H7 (cell line): ENCODE measurements at regions not wholly inside any gene's neighbourhood (a gene's known extent, or its start where the extent isn't known, plus 50 kb on each side); places are given as distances from the start of the nearest gene placed in this dataset.
A peak's percentile ranks its signal among the peaks of the same experiment; 100 is the strongest.
"Not testable (repeated sequence)": the region's sequence is repeated elsewhere in the genome, so short reads cannot be mapped to it uniquely, and the experiment has no call there.

Source experiments
- DNase-seq: peaks from one replicate; pipeline ENCODE4 v3.0.0; 2012
- H3K27me3 ChIP-seq: 2 replicates; pipeline ENCODE4 v1.6.0; 2011; ENCODE audit warnings: mild to moderate bottlenecking, low read length; ENCODE audit not compliant: control insufficient read depth, insufficient read depth
- H3K36me3 ChIP-seq: replicated peaks from 2 replicates; pipeline ENCODE4 v1.5.1; 2011; ENCODE audit warnings: low read length; ENCODE audit not compliant: control insufficient read depth, insufficient read depth
- H3K4me3 ChIP-seq: 2 replicates; pipeline ENCODE4 v1.5.1; 2011; ENCODE audit warnings: low read depth, mild to moderate bottlenecking, control low read depth, low read length, moderate library complexity; ENCODE audit not compliant: insufficient read depth

- H3K36me3 ChIP-seq, H3K4me3 ChIP-seq, DNase-seq, H3K27me3 ChIP-seq: not testable (repeated sequence)
Measured at GRCh38 chr9:42342297-42342696, 158.8 kb downstream of the SPATA31A6 start.

DNA sequence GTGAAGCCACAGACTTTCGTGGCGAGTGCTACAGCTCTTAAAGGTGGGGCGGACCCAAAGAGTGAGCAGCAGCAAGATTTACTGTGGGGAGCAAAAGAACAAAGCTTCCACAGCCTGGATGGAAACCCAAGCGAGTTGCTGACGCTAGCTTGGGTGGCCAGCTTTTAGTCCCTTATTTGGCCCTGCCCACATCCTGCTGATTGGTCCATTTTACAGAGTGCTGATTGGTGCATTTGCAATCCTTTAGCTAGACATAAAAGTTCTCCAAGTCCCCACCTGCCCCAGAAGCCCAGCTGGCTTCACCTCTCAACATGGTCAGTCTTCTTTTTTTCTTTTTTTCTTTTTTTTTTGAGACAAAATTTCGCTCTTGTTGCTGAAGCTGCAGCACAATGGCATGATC is 161.0 kb downstream of the SPATA31A6 start:
- DNase-seq, H3K27me3 ChIP-seq, H3K36me3 ChIP-seq, H3K4me3 ChIP-seq: not testable (repeated sequence)

DNA sequence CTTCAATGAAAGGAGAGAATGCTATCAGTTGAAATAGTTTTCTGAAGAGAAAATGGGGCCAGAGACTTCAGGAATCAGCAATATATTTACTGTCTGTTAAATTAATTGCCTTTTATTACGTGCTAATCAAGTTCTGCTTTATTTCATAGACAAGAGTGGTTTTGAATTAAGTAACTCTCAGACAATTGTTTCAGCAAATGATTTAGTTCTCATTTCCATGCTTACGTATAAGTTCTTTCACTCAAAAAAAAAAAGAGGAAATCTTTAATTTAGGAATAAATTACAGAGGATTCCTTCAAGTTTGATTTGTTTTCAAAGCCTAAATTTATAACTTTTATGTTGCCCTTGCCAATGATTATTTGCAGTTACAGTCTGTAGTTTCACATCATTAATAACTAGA is 163.5 kb downstream of the SPATA31A6 start:
- DNase-seq, H3K36me3 ChIP-seq, H3K4me3 ChIP-seq, H3K27me3 ChIP-seq: not testable (repeated sequence)

- H3K27me3 ChIP-seq, DNase-seq, H3K4me3 ChIP-seq, H3K36me3 ChIP-seq: not testable (repeated sequence)
Measured at GRCh38 chr9:42349181-42349580, 165.7 kb downstream of the SPATA31A6 start.

GRCh38 chr9:42350412-42350811 is 167.0 kb downstream of the SPATA31A6 start:
- DNase-seq, H3K4me3 ChIP-seq: not testable (repeated sequence)

DNA sequence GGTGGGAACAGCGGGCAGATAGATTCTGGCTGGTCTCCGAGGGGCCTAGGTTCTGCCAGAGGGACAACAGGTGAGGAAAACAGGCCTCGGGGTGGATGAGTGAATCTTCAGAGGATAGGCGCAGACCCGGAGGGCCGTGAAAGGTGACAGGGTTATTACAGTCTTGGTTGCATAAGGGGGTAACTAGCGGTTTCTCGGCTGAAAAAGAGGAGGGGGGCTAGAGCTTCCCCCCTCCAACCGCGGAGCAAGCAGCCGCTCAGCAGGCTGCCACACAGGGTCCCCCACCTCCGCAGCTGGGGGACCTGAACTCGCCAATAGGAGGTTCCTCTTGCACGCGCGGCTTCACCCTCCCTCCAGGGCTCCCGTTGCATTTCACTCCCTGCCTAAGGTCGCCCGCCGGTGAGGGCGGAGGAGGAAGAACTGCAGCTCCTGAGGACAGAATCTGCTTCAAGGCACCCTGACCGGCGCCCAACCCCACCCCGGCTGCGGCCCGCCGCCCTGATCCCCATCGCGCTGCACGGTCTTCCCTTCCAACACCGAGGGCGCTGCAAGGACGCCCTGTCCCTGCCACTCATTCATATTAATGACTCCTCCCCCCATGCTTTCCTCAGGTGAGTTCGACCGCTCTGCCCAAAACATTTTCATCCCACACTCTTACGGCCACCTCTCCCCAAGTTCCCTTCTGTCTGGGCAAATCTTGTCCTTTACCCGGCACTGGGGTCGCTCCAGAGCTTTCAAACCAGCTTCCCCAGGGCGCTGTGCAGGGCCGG is 174.3 kb downstream of the SPATA31A6 start:
- H3K4me3 ChIP-seq: peak overlapping the region; percentile 28
- H3K27me3 ChIP-seq, H3K36me3 ChIP-seq: not testable (repeated sequence)
- peak; percentile 52 for DNase-seq

More at GRCh38 chr9:42350412-42350811, 167.0 kb downstream of the SPATA31A6 start:
- H3K27me3 ChIP-seq, H3K36me3 ChIP-seq: not testable (repeated sequence)

DNA sequence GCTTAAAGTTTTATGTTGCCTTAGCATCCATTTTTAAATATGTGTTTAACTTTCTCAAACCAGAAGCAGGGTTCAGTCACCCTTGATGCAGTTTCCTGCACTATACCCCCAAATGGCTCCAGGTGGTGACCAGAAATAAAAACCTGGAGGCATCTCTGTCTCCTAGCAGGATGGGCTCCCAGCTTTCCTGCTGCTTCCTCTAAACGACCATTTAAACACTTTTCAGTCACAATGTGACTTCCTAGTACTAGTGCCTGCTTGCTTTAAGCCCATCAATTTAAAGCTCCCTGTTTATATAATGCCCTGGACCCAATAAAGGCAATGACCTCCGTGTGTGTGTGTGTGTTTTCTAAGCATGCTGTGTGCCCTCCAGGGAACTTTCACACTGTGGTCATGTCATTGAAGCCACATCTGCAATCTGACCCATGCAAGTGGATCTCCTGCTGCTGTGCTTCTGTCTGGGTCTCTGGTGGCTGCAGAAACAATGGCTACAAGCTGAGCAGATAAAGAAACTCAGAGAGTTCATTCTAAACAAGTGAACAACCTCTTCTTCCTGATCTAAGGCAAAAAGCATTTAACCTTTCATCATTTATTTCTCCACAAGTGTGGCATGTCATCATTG is 175.3 kb downstream of the SPATA31A6 start:
- not testable (repeated sequence) for H3K36me3 ChIP-seq, H3K27me3 ChIP-seq, H3K4me3 ChIP-seq
- peak; percentile 69 for DNase-seq

DNA sequence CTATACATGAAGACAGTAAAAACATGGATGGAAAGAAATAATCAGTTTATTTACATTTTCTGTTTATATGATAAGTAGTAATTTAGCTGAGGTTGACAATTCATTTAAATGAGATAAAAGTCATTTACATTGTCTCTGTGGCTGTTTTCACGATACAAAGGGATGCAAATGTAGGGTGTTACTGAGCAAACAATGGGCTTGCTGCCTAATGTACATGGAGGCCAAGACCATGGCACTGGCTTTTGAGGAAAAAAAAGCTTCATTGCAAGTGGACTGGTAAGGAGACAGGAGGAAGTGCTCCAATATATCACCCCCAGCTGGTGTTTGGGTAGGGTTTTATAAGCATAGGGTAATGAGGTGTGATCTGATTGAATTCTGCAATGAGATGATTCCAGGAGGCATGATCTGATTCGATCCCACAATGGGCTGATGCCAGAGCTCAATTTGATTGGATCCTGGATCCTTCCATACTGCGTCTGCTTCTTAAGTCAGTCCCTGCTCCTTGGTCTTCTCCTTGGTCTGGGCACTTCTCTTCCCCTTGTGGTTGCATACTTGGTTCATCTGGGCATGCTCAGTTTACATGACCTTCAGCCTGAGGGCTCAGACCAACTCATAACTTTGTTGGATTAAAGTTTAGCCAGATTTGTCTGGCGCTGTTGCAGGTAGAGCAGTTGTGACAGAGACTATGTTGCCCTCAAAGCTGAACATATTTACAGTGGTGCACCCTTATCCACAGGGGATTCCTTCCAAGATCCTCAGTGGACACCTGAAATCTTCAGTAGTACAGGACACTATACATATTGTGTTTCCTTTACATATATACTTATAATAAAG is 181.2 kb downstream of the SPATA31A6 start:
- H3K36me3 ChIP-seq, DNase-seq, H3K27me3 ChIP-seq, H3K4me3 ChIP-seq: not testable (repeated sequence)

DNA sequence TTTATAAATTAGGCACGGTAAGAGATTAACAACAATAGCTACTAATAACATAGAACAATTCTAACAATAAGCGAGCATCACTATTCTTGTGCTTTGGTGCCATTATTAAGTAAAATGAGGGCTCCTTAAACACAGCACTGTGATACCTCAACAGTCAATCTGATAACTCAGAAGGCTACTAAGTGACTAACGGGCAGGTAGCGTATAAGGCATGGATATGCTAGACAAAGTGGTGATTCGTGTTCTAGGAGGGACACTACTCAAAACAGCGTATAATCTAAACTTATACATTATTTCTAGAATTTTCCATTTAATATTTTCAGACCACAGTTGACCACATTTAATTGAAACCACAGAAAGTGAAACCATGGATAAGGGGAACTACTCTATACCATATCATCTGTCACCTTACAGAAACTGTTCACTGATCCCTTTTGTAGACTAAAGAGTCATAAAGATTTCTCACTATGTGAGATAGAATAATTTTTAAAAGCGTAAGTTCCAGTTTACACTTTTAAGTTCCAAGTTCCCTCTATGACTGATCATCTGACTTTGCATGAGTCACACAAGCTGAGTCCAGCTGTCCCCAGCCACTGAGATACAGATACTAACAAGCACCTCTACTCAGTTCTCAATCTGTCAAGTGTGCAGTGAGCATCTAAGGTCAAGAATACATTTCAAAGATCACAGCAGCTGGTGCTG is 181.9 kb downstream of the SPATA31A6 start:
- not testable (repeated sequence) for H3K27me3 ChIP-seq, H3K4me3 ChIP-seq, H3K36me3 ChIP-seq, DNase-seq

DNA sequence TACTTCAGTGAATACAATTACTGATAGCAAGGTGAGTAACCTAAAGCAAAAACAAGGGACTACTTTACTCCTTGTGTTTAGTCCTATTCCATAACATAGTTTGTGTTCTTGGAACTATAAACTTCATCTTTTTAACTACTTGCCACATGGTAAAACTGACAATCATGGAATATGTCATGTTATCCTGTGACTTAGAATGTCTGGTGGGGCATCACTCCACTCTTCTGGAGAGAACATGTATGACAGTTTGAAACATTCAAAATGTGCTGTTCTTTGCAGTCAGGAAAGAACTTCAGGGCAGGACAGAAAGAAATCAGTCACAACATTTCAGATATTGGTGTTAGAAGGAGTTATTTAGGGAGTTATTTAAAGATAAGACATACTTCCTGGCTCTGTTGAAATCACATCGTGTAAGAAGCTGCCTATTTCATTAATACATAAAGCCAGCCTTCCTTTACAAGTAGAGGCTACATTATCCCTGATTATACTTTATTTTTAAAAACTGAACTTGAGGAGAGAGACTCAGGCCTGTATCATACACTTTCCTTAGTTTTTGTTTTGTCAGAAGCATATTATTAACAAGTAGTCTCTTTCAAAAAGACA is 184.9 kb downstream of the SPATA31A6 start:
- H3K36me3 ChIP-seq, DNase-seq, H3K4me3 ChIP-seq, H3K27me3 ChIP-seq: not testable (repeated sequence)

DNA sequence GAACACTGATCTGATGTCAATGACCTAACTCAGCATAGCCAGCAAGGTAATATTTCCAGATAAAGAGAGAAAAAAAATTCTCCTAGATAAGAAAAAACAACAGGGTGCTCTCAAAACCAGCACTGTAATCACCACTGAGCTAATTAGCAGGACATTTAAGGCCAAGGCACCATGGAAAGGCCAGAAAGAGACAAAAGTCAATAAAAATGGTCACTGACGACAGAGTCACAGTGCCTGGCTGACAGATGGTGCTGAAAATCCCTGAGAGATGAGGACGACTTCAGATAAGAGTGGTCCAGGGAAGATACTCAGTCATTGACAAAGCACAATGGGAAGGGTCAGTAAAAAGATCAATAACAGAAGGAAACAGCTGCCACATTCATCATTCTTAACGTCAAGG is 186.7 kb downstream of the SPATA31A6 start:
- DNase-seq, H3K4me3 ChIP-seq, H3K36me3 ChIP-seq, H3K27me3 ChIP-seq: not testable (repeated sequence)

DNA sequence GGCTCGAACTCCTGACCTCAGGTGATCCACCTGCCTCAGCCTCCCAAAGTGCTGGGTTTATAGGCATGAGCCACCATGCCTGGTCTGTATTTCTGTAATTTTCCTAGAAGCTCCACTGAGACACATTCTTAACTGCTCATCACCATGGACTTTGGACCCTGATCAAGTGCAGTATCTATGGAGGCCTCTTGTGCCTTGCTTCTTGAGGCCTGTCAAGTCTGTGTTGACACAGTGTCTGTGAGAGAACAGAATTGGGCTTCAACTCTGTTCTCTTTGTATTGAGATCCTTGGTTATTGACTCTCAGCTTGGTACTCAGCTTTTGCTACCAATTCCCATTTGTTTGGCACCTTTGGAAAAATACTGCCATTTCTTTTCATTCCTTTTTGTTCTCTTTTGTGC is 188.0 kb downstream of the SPATA31A6 start:
- H3K36me3 ChIP-seq, H3K27me3 ChIP-seq, DNase-seq, H3K4me3 ChIP-seq: not testable (repeated sequence)

DNA sequence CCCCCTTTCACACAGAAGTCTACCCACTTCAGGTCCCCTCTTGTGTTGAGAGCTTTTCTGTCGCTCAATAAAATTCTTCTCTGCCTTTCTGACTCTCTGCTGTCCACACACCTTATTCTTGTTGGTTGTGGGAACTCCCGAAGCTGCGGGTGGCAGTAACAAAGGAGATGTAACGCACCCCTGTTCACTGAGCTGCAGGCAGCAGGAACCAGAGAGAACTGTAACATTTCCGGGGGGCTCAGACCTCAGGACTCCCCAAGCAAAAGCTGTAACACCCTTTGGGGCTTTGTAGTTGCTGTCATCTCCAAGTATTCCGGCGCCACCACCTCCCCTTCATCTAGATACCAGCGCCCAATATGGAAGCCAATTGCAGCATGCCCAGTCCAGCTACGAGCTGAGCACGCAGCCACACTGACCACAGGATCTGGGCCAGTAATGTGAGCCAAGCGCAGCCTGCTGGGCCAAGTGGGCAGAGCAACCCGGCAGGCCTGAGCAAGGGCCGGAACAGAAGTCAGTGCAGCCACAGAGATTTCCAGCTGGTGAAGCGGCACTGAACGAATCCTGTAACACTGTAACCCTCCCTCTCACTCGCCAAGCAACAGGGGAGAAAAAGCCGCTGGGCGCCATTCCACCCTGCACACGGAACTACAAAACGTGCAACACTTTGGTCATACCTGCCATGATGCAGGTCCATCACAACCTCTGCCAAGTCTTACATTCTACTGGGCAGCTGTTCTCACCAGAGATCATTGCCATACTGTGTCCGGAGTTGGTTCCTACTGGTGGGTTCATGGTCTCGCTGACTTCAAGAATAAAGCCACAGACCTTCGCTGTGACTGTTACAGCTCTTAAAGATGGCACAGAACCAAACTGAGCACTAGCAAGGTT is 194.3 kb downstream of the SPATA31A6 start:
- DNase-seq: peak; percentile 15
- H3K36me3 ChIP-seq, H3K4me3 ChIP-seq: not testable (repeated sequence)
- H3K27me3 ChIP-seq: peaks cover 41% of the 10 kb centered on the region
